IMR-90 (cell line): ENCODE measurements at regions not wholly inside any gene's neighbourhood (a gene's known extent, or its start where the extent isn't known, plus 50 kb on each side); places are given as distances from the start of the nearest gene placed in this dataset.

Source experiments
- ATAC-seq: fragments of 200-7000 bp; cut with Tn5 transposase; 2 replicates; pipeline ENCODE4 v1.9.1; 2020; ENCODE audit warnings: low read depth, mild to moderate bottlenecking, moderate library complexity
- BruUV-seq: library from RNA; stranded (reverse); fragments of 400-500 nt; replicated peaks from 2 replicates; lab custom pipeline; 2021; lab: Mats Ljungman, UMichigan
- CTCF ChIA-PET: fragments of 300-600 bp; formaldehyde crosslinking; extraction: SDS; loops from one replicate; lab custom pipeline; 2021; ENCODE audit warnings: antibody characterized with exemption; lab: Yijun Ruan, JAX
- POLR2A ChIA-PET: fragments of 300-600 bp; sonication (Branson Sonifier 250); formaldehyde crosslinking; loops from one replicate; lab custom pipeline; 2022; ENCODE audit warnings: antibody characterized with exemption; ENCODE audit not compliant: unreplicated experiment; lab: Charles Lee
- DNase-seq: peaks from one replicate; pipeline ENCODE4 v3.0.0; 2013
- H2AFZ ChIP-seq: replicated peaks from 2 replicates; pipeline ENCODE3; 2013; ENCODE audit warnings: low read length, mild to moderate bottlenecking; ENCODE audit not compliant: poor library complexity
- H2AK5ac ChIP-seq: 2 replicates; pipeline ENCODE4 v1.6.1; 2013; ENCODE audit warnings: low read depth, low read length, inconsistent platforms
- H2AK9ac ChIP-seq: replicated peaks from 2 replicates; pipeline ENCODE3; 2013; ENCODE audit warnings: mild to moderate bottlenecking, low read depth, low read length, moderate library complexity; ENCODE audit not compliant: poor library complexity
- H2BK120ac ChIP-seq: 2 replicates; pipeline ENCODE4 v1.6.1; 2013; ENCODE audit warnings: low read depth, low read length, inconsistent platforms
- H2BK15ac ChIP-seq: 3 replicates; pipeline ENCODE4 v1.6.1; 2013; ENCODE audit warnings: low read depth, low read length, inconsistent platforms
- H2BK20ac ChIP-seq: 2 replicates; pipeline ENCODE4 v1.6.1; 2013; ENCODE audit warnings: low read depth, mild to moderate bottlenecking, inconsistent platforms, low read length, moderate library complexity
- H2BK5ac ChIP-seq: 2 replicates; pipeline ENCODE4 v1.6.1; 2013; ENCODE audit warnings: mild to moderate bottlenecking, low read depth, low read length, inconsistent platforms; ENCODE audit not compliant: poor library complexity, severe bottlenecking
- H3K14ac ChIP-seq: replicated peaks from 2 replicates; pipeline ENCODE4 v1.6.1; 2013; ENCODE audit warnings: low read depth, low read length, inconsistent platforms
- H3K18ac ChIP-seq: 2 replicates; pipeline ENCODE4 v1.6.1; 2013; ENCODE audit warnings: low read depth, low read length, control low read depth
- H3K23ac ChIP-seq: 2 replicates; pipeline ENCODE4 v1.6.1; 2013; ENCODE audit warnings: low read depth, low read length, inconsistent platforms
- H3K27ac ChIP-seq: 2 replicates; pipeline ENCODE4 v1.5.1; 2013; ENCODE audit warnings: mild to moderate bottlenecking, control low read depth, low read length; ENCODE audit not compliant: insufficient read depth
- H3K27me3 ChIP-seq: 2 replicates; pipeline ENCODE4 v1.6.1; 2013; ENCODE audit warnings: low read length; ENCODE audit not compliant: control insufficient read depth, insufficient read depth
- H3K36me3 ChIP-seq: 2 replicates; pipeline ENCODE4 v1.6.1; 2013; ENCODE audit warnings: low read length, mixed read lengths; ENCODE audit not compliant: control insufficient read depth, insufficient read depth
- H3K4ac ChIP-seq: 2 replicates; pipeline ENCODE4 v1.6.1; 2013; ENCODE audit warnings: low read depth, low read length, inconsistent platforms
- H3K4me1 ChIP-seq: 2 replicates; pipeline ENCODE4 v1.6.1; 2013; ENCODE audit warnings: low read length, mixed read lengths; ENCODE audit not compliant: control insufficient read depth, insufficient read depth
- H3K4me2 ChIP-seq: 2 replicates; pipeline ENCODE4 v1.6.1; 2013; ENCODE audit warnings: low read depth, mild to moderate bottlenecking, control low read depth, low read length, moderate library complexity
- H3K4me3 ChIP-seq: 2 replicates; pipeline ENCODE4 v1.5.1; 2013; ENCODE audit warnings: low read depth, mild to moderate bottlenecking, control low read depth, low read length, moderate library complexity; ENCODE audit not compliant: insufficient read depth
- H3K56ac ChIP-seq: 2 replicates; pipeline ENCODE4 v1.6.1; 2013; ENCODE audit warnings: low read length, inconsistent platforms; ENCODE audit not compliant: insufficient read depth; ENCODE audit errors: extremely low read depth
- H3K79me1 ChIP-seq, 2 experiments: 2 replicates each; pipeline ENCODE4 v1.6.1; 2013; ENCODE audit warnings: low read length in 2 of 2, inconsistent platforms in 1 of 2, low read depth in 1 of 2
- H3K9ac ChIP-seq: 2 replicates; pipeline ENCODE4 v1.6.1; 2013; ENCODE audit warnings: low read depth, low read length, control low read depth
- H3K9me1 ChIP-seq: 2 replicates; pipeline ENCODE4 v1.6.1; 2013; ENCODE audit warnings: low read length, inconsistent platforms; ENCODE audit not compliant: insufficient read depth
- H3K9me3 ChIP-seq: 2 replicates; pipeline ENCODE4 v1.6.1; 2013; ENCODE audit warnings: low read length; ENCODE audit not compliant: control insufficient read depth, insufficient read depth
- H4K20me1 ChIP-seq: 2 replicates; pipeline ENCODE4 v1.6.1; 2013; ENCODE audit warnings: low read length, inconsistent platforms; ENCODE audit not compliant: insufficient read depth
- H4K5ac ChIP-seq: 2 replicates; pipeline ENCODE4 v1.6.1; 2013; ENCODE audit warnings: mild to moderate bottlenecking, low read depth, low read length, control low read depth
- H4K8ac ChIP-seq, 2 experiments: 2 replicates each; pipeline ENCODE4 v1.6.1; 2013; ENCODE audit warnings: low read depth in 2 of 2, low read length in 2 of 2, control low read depth in 1 of 2, inconsistent platforms in 1 of 2
- H4K91ac ChIP-seq: 2 replicates; pipeline ENCODE4 v1.6.1; 2013; ENCODE audit warnings: low read depth, low read length, inconsistent platforms; ENCODE audit not compliant: insufficient read depth
- BHLHE40 ChIP-seq: fragments of 150-350 bp; IDR thresholded peaks from 2 replicates; pipeline ENCODE4 v1.6.1; 2016; ENCODE audit warnings: mild to moderate bottlenecking, low read depth, low read length
- CEBPB ChIP-seq: IDR thresholded peaks from 2 replicates; pipeline ENCODE4 v1.6.1; 2012; ENCODE audit warnings: low read depth, low read length, improper control_type of control experiment
- CHD1 ChIP-seq: IDR thresholded peaks from 2 replicates; pipeline ENCODE4 v1.6.1; 2012; ENCODE audit warnings: low read depth, low read length, improper control_type of control experiment
- CTCF ChIP-seq: conservative IDR thresholded peaks from 2 replicates; pipeline ENCODE4 v1.5.1; 2012; ENCODE audit warnings: mild to moderate bottlenecking, low read depth, low read length, improper control_type of control experiment
- ELK1 ChIP-seq: fragments of 150-350 bp; IDR thresholded peaks from 2 replicates; pipeline ENCODE4 v1.6.1; 2016; ENCODE audit warnings: low read depth, mild to moderate bottlenecking, low read length, moderate library complexity, borderline replicate concordance
- FOS ChIP-seq: fragments of 150-350 bp; IDR thresholded peaks from 2 replicates; pipeline ENCODE4 v1.6.1; 2016; ENCODE audit warnings: low read depth, low read length
- MAFK ChIP-seq: IDR thresholded peaks from 2 replicates; pipeline ENCODE4 v1.6.1; 2012; ENCODE audit warnings: low read depth, low read length, improper control_type of control experiment
- MAZ ChIP-seq: IDR thresholded peaks from 2 replicates; pipeline ENCODE4 v1.6.1; 2012; ENCODE audit warnings: low read depth, mild to moderate bottlenecking, low read length, improper control_type of control experiment, moderate library complexity, borderline replicate concordance
- MXI1 ChIP-seq: IDR thresholded peaks from 2 replicates; pipeline ENCODE4 v1.6.1; 2012; ENCODE audit warnings: low read depth, mild to moderate bottlenecking, low read length, moderate library complexity, borderline replicate concordance
- NFE2L2 ChIP-seq: fragments of 150-350 bp; IDR thresholded peaks from 2 replicates; pipeline ENCODE4 v1.6.1; 2016; ENCODE audit warnings: low read depth, mild to moderate bottlenecking, low read length
- POLR2A ChIP-seq: IDR thresholded peaks from 2 replicates; pipeline ENCODE4 v1.6.1; 2012; ENCODE audit warnings: mild to moderate bottlenecking, low read depth, low read length
- RAD21 ChIP-seq: IDR thresholded peaks from 2 replicates; pipeline ENCODE4 v1.6.1; 2012; ENCODE audit warnings: low read length, improper control_type of control experiment
- RCOR1 ChIP-seq: IDR thresholded peaks from 2 replicates; pipeline ENCODE4 v1.6.1; 2012; ENCODE audit warnings: mild to moderate bottlenecking, low read length, improper control_type of control experiment; ENCODE audit not compliant: insufficient replicate concordance
- RFX5 ChIP-seq: IDR thresholded peaks from 2 replicates; pipeline ENCODE4 v1.8.0; 2012; ENCODE audit warnings: low read depth, mild to moderate bottlenecking, low read length, moderate library complexity
- SMC3 ChIP-seq: fragments of 150-350 bp; IDR thresholded peaks from 2 replicates; pipeline ENCODE4 v1.6.1; 2016; ENCODE audit warnings: low read depth, mild to moderate bottlenecking, antibody characterized with exemption, low read length, moderate library complexity
- USF2 ChIP-seq: fragments of 150-350 bp; IDR thresholded peaks from 2 replicates; pipeline ENCODE4 v1.6.1; 2017; ENCODE audit warnings: mild to moderate bottlenecking, antibody characterized with exemption, low read length, low read depth
- WGBS, 2 experiments: methylation state at CpG; one replicate each; pipeline versions ENCODE4 v1.1.5 to v1.1.7; 2013; ENCODE audit warnings: missing lambda C conversion rate in 2 of 2; ENCODE audit not compliant: insufficient read length in 1 of 2; ENCODE audit errors: extremely low coverage in 2 of 2; 5-methylcytosine and 5-hydroxymethylcytosine counted together
- dilution Hi-C: fragments of 300-500 bp; cut with HindIII; formaldehyde crosslinking; loops from one replicate; pipeline ENCODE4 v1.14.3; 2018; ENCODE audit warnings: low sequenced_read_pairs; ENCODE audit not compliant: unreplicated experiment
- in situ Hi-C: fragments of 300-500 bp; cut with MboI; formaldehyde crosslinking; loops from 3 replicates; pipeline ENCODE4 v1.14.3; 2019; ENCODE audit warnings: low sequenced_read_pairs, inconsistent platforms, mixed read lengths
- intact Hi-C: fragments of 100-400 bp; cut with micrococcal nuclease; formaldehyde crosslinking; loops from 2 replicates; pipeline ENCODE4 v1.10.0; 2022

- 60% methylated on average over 1 of the region's 3 CpGs; no CpG with 5 or more reads in 1 of the 2 experiments for WGBS, 2 experiments
- H3K79me1 ChIP-seq = no peaks in the 10 kb centered on the region
- no peak for DNase-seq
- CTCF ChIA-PET = interaction anchor here (1.1 kb wide), 1 partner anchor 44 kb away, joined by 3 read pairs; no protein-coding TSS in a partner anchor
- H3K36me3 ChIP-seq = no peaks in the 10 kb centered on the region
- ATAC-seq = no peak
- H3K9ac ChIP-seq = no peak overlapping the region
- H4K91ac ChIP-seq = no peak overlapping the region
- H2AFZ ChIP-seq = no peak overlapping the region
- H3K14ac ChIP-seq = no peak overlapping the region
- intact Hi-C loops (loop anchor here (2.0 to 5.0 kb wide), 3 partner anchors 245 to 571 kb away; no protein-coding TSS in a partner anchor), dilution Hi-C loops (no loop called here), in situ Hi-C loops (no loop called here)
- BruUV-seq = no TSS peak
- TF ChIP-seq MAFK (no peak), CEBPB (no peak), MAZ (no peak), FOS (no peak), SMC3 (no peak), MXI1 (no peak), CTCF (no peak), ELK1 (no peak), RAD21 (no peak), BHLHE40 (no peak), POLR2A (no peak), RFX5 (no peak), CHD1 (no peak), USF2 (no peak), NFE2L2 (no peak), RCOR1 (no peak)
- H4K8ac ChIP-seq = no peak overlapping the region
- H2BK15ac ChIP-seq = no peak overlapping the region
- no peak overlapping the region for H4K5ac ChIP-seq
- H3K23ac ChIP-seq = no peak overlapping the region
- H3K27me3 ChIP-seq = peaks cover 2% of the 10 kb centered on the region
- POLR2A ChIA-PET = no interaction called here
- H3K9me3 ChIP-seq = no peaks in the 10 kb centered on the region
- H3K9me1 ChIP-seq = no peaks in the 10 kb centered on the region
- no peaks in the 10 kb centered on the region for H3K4me1 ChIP-seq
- H2AK5ac ChIP-seq = no peak overlapping the region
- H3K4me3 ChIP-seq = no peak overlapping the region
- no peak overlapping the region for H3K4ac ChIP-seq
- H3K27ac ChIP-seq = no peak overlapping the region
- H4K20me1 ChIP-seq = no peaks in the 10 kb centered on the region
- no peak overlapping the region for H3K4me2 ChIP-seq
- no peak overlapping the region for H2BK20ac ChIP-seq
- no peak overlapping the region for H3K18ac ChIP-seq
- H2BK5ac ChIP-seq = no peak overlapping the region
- no peak overlapping the region for H2AK9ac ChIP-seq
- no peak overlapping the region for H3K56ac ChIP-seq
- H2BK120ac ChIP-seq = no peak overlapping the region
Measured at GRCh38 chr4:173991814-173992213, 291.7 kb downstream of the FBXO8 start.
